NCI-H345 treated with DMSO at 0.1 percent for 48 hours (cell line): ENCODE measurements at regions not wholly inside any gene's neighbourhood (a gene's known extent, or its start where the extent isn't known, plus 50 kb on each side); places are given as distances from the start of the nearest gene placed in this dataset.

ENCODE experiments used
- DNase-seq: peaks from one replicate; lab custom pipeline; 2025; ENCODE audit not compliant: unreplicated experiment; lab: John Stamatoyannopoulos, UW

DNA sequence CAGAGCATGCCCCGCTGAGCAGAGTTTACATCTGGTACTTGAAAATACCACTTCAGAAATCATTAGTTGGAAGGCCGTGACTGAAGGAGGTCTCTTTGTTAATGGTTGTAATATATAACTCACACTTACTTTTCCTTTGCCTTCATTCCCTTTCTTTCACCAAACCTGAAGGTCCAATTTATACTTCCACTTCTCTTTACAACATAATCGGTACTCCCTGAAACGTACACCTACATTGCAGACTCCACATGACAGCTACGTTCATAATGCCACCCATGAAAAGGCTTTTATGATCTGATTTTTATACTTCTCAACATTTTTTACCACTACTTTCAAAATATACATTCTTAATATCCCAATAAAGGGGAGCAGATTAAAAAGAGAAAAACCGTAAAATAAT is 298.7 kb downstream of the C4orf33 start:
- peak; percentile 84 for DNase-seq

DNA sequence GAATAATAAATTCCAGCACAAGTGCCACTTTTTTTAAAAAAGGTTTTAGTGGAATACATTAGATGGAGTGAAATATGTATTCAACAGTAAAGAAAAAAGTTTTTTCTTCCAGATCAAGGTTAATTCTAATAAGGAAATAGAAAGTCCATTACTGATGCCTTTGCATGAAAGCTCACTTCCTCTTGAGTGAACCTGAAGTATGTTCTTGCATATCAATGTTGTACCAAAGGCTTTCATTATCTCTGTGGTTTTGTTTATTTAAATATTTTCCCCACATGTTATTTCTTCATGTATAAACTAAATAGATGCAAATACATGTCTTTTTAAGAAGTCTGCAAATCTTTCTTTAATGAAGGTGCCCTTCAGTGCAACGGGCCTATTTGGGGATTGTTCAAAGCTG is 307.9 kb downstream of the C4orf33 start:
- DNase-seq, result no peak

DNA sequence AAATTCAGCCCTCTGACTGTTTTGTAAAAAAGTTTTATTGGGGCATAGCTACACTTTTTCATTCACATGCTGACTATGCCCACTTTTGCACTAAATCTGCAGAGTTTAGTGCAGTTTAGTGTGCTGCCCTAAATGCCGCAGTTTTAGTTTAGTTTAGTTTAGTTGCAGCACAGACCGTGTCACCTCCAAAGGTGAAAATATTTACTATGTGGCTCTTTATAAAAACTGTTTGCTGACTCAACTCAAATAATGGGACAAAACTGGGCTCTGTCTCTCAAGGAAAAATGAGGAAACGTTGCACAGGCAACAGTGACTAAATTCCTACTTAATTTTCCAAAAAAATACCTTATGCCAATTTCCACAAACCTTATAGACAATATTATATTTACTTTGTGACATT is 314.2 kb downstream of the C4orf33 start:
- no peak for DNase-seq

DNA sequence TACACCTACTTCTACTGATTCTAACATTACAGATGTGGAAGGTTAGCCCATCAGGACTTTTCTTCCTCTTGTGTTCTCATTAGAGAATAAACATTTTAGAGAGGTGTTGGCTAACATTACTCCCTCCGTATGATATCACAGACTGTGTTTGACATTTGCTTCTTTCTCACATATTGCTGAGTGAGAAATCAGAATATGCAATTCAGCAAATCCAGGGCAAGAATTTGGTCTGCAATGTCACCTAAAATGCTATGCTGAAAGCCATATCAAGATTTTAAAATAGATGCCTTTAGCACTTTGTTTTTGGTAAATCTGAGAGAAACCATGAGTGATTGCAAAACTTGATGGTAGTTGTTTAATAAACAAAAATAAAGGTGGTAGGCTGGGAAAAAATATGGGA is 319.1 kb downstream of the C4orf33 start:
- no peak for DNase-seq

DNA sequence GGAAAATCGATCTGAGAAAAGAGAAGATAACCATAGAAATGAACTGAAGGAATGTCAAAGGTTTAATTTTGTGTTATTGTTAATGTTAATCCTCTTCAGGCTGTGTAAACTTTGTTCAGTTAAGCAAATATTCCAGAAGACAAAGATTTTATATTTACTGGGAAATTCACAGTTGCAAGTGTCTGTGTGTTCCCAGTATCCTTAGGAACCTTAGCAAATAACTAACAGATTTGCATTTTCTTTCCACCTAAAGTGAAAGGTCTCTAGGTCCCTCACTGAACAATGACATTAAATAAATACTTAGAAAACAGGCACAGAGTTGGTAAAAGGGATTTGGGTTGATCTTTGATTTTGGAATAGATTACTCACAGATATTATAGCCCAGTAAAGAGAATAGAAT is 324.7 kb downstream of the C4orf33 start:
- DNase-seq, result no peak

DNA sequence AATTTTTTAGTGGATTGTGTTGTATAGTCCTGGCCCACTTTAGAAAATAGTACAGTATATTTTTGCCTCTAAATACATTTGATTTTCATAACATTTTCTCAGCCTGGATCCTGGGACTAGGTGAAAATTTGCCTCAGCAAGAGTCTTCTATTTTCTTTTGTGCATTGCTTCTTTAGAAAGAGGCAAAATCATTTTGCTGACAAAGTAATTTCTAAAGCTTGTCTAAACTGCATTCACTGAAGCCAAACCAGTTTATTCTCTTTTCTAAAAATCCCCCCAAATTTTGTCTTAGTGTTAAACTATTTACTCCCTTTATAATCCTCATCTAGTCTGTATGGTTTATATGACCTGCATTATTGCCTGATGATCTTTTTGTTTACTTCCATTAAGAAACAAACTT is 326.3 kb downstream of the C4orf33 start:
- no peak for DNase-seq

DNA sequence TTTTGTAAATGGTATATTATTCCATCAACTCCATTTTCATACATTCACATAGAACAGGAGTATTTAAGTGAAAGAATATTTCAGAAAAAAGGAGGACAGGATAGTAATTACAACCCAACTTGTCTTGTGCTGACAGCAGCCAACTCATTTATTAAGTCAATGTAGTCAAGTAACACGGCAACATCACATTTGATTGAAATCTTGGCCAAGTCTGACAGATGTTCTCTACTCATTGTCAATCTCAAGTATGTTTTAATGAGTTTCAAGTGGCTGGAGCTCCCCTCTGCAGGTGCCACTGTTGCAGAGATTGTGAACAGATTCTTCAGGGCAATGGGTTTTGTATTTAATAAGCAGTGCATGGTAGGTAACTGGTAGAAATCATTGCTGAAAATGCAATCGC is 332.5 kb downstream of the C4orf33 start:
- DNase-seq, result peak; percentile 71

DNA sequence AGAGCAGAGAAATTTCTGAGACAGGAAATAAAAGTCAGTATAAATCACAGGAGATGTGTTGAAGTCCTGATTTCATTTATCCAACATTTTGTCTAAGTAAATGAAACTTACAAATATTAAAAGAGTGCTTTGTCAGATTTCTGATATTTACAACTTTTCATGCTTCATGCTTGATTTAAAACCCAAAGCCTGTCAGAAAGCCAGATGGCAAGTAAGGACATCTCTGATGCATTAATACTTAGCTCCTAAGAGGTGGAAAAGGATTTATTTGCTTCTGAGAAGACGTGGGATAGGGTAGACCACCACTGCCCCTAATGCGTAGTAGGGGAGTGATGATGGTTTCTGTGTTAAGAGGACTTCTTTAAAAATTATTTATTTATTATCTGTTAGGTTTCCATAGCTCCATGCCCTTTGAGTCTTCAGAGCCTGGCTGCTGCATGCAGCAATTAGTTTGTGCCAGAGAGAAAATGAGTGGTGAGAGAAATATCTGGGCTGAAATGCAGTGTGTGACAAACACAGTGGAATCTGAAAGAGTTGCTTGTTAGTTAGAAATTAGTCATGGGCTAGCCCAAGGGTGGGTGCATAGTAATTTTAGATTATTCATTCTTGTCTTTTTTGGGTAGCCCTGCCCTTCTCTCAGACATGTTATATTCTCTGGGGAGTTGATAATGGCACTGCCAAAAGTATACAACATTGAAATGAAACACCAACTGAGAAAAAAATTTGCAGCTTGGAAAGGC is 333.8 kb downstream of the C4orf33 start:
- no peak for DNase-seq

DNA sequence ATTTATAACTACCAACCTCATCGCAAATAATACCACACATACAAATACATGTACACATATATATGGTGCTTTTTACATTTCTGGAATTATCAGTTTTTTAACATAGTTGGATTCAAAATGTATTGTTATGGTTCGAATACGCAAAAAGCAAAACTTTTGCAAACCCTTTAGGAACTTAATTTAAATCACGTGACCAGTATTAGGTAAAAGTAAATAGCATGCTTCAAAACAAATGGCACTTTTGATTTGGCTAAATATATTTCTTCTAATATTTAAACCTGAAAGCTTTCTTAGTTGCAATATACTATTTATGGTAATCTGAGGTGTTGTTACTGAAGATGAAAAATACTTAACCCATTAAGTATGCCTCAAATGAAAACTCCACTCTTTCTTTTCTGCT is 341.4 kb downstream of the C4orf33 start:
- no peak for DNase-seq

DNA sequence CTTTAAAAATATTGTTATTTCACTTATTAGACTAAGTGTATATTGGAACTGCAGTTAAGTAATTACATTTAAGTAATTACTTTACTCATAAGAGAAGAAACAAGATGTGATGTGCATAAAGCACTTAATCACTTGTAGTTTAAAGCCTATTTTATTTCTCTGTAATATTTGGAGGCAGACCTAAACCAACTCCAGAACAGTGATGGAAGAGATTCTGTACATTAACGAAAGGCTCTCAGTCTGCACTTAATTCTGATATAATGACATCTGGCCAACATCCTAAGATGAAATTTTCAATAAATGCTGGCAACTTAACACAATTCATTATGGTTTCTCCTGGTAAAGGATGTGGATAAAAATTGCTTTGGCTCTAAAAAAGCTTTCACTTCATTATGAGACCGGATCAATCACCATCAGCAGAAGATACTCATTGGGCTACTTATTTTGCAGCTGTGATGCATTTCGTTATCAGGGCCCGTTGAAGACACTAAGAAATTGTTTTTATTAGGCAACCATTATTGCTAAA is 342.6 kb downstream of the C4orf33 start:
- DNase-seq, result no peak

DNA sequence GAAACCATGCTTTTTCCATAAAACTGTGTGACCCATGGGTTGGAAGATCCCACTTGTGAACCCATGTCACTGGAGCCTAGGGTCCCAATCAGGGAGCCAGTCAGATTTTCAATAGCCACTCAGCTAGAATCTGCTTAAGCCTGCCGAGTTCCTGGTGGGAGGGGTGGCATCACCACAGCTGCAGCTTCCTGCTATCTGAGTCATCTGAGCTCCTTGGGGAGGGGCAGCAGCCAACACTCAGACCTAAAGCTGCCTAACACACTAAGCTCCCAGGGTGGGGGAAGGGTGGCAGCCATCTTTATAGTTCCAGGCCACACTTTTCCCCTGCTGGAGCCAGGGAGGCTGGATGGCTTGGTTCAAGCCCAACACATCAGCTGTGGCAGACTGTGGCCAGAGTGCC is 350.1 kb downstream of the C4orf33 start:
- DNase-seq, result no peak

DNA sequence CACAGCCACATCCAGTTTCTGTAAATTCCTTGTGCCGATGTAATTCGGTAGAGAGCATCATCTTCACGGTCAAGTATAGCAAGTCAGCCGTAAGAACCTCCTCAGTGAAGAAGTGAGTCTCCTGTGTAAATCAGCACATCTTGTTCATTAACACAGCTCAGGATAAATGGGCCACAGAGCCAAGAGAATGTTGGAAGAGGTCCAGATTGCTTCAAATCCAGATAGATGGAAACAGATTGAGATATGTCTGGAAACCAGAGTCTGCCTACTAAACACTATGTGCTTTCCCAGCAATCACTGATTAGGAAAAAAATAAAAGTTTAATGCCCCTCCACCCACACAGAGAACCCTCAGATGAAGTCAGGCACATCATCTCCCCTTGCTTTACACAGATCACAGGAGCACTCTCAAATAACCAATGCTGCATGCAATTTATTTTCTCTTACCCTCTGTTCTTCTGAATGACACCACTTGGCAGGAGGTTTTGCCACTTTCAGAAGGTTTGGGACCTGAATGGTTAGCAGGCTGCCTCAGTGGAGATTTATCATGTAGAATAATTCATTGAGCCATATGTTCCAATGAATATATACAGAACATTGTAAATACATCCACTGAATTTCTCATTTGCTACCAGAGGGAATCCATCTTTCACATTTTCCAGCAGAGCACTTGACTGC is 357.7 kb downstream of the C4orf33 start:
- DNase-seq, result peak; percentile 46

DNA sequence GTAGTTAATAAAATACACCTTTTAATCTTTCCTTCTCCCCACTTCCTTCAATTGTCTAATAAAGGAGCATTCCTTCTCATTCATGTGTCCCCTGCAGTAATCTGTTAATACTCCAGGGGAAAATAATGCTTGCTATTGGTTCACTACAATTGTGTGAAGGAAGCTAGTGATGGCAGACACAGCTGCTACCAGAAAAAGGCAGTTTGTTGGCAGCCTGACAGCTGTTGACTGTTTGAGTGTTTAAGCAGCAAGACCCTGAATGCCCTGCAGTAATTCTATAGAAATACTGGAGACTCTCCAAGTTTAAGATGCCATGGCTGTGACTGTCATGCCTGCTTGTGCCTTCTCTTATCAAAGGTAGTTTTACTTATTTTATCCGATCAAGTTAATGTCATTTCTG is 359.5 kb downstream of the C4orf33 start:
- peak; percentile 87 for DNase-seq

DNA sequence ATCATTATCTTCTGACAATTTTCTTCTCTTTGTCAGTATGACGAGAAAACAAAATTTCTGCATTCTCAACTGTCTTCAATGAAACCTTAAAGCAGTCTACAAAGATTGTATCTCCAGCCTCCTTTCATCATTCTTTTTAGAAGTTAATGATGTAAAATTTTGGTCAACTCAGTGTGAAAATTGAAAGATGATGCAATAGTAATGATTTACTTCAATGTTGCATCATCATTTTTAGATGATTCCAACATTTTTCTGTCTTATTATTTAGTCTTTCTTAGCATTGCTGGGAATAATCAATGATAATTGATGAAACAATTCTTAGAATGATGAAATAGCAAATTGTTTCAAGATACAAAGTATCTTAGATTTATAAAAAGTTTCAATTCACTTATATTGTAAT is 372.7 kb downstream of the C4orf33 start:
- DNase-seq, result no peak

DNA sequence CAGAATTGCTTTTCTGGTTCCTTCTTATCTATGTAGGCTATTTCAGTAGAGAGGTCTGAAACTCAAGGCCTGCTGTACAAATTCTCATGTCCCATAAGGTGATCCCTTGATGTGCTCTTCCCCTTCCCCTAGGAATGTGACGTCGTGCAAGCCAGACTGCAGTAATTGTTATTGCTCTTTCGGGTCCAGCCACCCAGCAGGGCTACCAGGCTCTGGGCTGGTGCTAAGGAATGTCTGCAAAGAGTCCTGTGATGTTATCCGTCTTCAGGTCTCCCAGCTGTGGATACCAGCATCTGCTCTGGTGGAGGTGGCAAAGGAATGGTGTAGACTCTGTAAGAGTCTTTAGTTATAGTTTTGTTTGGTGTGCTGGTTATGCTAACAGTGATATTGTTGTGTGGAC is 378.7 kb downstream of the C4orf33 start:
- no peak for DNase-seq

DNA sequence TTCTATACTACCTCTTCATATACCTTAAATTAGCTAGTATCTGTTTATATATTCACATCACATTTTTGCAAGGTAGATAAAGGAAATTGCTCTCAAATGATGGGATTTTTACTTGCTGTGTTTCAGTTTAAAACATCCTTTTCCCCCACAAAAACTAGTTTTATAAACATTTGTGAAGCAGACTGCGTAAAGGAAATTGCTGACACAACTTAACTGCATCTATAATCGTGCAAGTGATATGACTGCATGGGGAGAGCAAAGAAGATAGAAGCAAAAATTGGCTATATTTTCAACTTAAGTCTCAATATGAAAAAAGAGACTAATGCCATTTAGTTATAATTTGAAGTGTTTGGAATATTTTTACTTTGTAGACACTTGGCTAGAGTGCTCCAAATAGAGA is 385.2 kb downstream of the C4orf33 start:
- DNase-seq, result no peak

DNA sequence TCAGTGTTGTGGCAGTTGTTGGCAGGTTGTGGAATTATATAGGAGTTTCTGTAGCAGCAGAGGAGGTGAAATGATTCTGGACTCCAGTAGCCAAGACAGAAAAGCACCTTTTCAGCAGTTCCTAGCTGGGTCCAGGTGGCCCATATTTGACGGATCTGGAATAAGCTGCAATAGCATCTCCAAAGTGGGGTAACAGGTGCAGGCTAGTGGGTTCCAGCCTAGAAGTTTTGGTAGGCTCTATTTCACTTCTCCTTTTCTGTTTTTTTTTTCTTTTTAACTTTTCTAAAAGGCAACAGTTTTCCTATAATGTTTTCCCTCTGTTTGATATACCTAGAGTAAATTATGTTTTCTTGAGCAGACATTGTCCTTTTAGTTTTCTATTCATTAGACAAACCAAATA is 392.5 kb downstream of the C4orf33 start:
- DNase-seq, result no peak

DNA sequence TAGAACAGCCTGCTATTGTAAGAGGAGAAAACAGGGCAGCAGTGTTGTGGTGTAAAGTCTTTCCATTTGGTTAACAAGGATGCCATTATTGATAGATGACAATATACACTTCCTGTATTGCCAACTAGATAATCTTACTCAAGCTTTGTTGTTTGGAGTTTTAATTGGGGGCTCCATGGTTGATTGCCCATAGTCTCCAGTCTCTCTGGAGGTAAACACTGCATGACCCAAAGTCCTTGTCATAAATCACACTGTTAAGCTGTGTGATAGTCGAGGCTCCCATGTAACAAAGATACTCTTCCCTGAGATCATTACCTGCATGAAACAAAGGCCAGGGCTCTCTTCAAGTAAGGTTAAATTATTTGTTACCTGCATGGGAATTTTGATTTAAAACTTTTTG is 394.6 kb downstream of the C4orf33 start:
- no peak for DNase-seq

DNA sequence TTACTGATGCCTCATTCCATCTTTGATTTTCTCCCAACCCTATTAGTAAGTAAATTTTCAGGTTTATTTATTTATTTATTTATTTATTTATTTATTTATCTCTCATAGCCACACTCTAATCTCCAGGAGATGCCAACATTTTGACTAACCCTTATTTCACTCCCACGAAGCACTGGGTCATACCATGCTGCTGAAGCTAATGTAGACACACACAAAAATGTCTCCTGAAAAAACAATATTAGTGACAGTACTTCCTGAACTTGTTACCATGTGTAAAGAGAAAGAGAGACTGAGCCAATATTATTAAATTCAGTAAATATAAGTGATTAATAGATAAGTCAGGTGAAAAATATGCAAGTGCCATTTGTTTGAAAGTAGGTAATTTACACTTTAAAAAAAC is 402.7 kb downstream of the C4orf33 start:
- no peak for DNase-seq

DNA sequence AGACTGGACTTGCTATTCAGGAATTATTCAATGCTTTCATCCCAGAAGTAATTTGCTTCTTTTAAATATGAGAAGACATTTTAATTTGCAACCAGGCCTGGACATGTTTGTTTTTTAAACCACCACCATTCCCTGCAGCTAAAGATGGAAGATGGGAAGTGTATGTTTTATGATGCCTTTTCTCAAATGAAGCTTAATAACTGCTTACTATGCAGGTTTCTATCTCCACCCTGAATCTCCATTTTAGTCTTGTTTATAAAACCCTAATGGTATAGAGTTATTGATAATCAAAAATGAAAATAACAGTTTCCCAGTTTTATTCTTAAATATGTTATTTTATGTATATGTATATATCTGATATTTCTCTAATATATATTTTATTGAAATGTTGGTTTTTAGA is 418.9 kb downstream of the C4orf33 start:
- no peak for DNase-seq

DNA sequence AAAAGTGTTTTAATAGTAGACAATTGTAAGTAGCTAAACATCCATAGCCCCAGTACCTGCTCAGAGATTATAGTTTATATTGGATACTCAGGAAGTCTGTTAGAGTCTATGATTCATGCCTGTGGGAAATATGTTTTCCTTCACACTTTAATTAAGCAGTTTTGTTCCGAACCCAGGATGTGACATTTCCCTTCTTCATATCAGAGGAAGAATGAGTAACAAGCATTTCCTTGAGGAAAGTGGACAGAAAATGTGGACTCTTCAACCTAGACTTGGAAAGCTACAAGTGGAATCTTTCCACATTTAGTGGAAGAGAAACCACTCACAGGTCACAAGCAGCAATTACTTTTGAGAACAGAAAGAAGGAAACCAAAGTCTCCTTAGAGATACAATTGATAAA is 419.4 kb downstream of the C4orf33 start:
- no peak for DNase-seq

DNA sequence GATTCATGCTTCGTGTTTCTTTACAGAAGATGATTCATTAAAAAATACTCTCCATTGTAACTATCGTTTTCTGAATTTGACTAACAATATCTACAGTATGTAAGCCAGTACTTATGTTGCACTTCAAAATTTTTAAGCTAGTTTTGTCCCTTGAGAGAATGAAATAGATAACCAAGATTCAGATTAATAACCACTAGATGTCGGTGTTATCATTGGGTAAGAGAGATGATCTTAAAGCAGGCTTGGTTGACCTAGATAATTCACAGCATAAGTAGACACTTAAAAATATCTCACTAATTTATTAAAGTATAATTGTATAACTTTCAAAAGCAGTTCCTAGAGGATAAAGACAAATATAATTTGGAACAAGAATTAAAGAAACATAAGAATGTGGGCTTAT is 430.9 kb downstream of the C4orf33 start:
- DNase-seq, result no peak

DNA sequence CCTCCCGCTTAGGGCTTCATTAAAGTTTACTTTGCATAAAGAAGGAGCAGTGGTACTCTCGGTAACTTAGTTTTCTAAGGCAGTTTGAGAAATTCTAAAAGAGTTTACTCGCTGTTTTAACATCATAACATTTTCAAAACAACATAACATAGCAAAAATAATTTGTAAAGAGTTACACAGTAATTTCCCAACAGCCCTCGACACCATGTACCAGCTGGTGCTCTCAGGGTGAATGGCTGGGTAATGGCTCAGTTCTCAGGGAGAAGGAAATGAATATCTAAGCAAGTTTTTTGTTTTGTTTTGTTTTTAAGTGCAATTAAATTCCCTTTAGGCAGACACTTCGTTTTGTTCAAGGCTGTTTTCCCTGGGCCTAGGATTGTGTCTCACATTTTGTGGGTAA is 435.3 kb downstream of the C4orf33 start:
- no peak for DNase-seq
